Stomach smooth muscle (tissue), 2 donors: ENCODE measurements at regions not wholly inside any gene's neighbourhood (a gene's known extent, or its start where the extent isn't known, plus 50 kb on each side); places are given as distances from the start of the nearest gene placed in this dataset.

Source experiments
- H3K27ac ChIP-seq: one replicate; pipeline ENCODE4 v1.7.0; 2013; ENCODE audit warnings: mild to moderate bottlenecking, low read length, inconsistent platforms
- H3K27me3 ChIP-seq, 2 donors: one replicate each; pipeline ENCODE4 v1.7.0; 2013; ENCODE audit warnings: low read length in 2 of 2; ENCODE audit not compliant: insufficient read depth in 2 of 2, control insufficient read depth in 1 of 2
- H3K36me3 ChIP-seq, 2 donors: one replicate each; pipeline ENCODE4 v1.7.0; 2013; ENCODE audit warnings: low read length in 2 of 2; ENCODE audit not compliant: control insufficient read depth in 2 of 2, insufficient read depth in 2 of 2
- H3K4me1 ChIP-seq: one replicate; pipeline ENCODE4 v1.7.0; 2013; ENCODE audit warnings: low read length; ENCODE audit not compliant: control insufficient read depth, insufficient read depth
- H3K4me3 ChIP-seq, 2 donors: one replicate each; pipeline ENCODE4 v1.7.0; 2013; ENCODE audit warnings: low read length in 2 of 2
- H3K9ac ChIP-seq, 2 donors: one replicate each; pipeline ENCODE4 v1.7.0; 2013; ENCODE audit warnings: low read length in 2 of 2, mild to moderate bottlenecking in 1 of 2
- H3K9me3 ChIP-seq, 2 donors: one replicate each; pipeline ENCODE4 v1.7.0; 2013; ENCODE audit warnings: low read length in 2 of 2; ENCODE audit not compliant: control insufficient read depth in 2 of 2
- donor health status: healthy.
- donor health status: Pancreatic carcinoma.

DNA sequence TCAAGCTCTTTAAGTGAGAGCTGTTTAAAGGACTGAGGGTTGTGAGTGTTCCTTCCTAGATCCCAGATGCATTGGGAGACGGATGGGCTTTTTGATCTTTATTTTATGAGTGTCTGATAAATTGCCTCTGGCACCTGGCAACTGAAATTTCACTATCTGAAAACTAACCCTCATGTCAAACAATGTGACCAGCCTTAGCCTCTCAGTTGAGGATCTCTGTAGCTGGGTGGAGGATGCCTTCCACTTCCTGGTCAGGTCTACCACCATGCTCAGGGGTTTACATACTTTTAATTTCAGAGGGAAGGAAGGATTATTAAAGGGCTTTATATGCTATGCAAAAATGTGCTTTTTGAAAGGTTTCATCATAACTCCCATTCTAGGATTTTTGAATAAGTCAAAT lies 70.5 kb upstream of the NT5C1B start:
- Histone ChIP-seq H3K9ac (no peak overlapping the region), H3K27me3 (no peaks in the 10 kb centered on the region), H3K27ac (no peak overlapping the region), H3K4me1 (no peaks in the 10 kb centered on the region), H3K4me3 (no peak overlapping the region), H3K9me3 (no peaks in the 10 kb centered on the region), H3K36me3 (no peaks in the 10 kb centered on the region)

DNA sequence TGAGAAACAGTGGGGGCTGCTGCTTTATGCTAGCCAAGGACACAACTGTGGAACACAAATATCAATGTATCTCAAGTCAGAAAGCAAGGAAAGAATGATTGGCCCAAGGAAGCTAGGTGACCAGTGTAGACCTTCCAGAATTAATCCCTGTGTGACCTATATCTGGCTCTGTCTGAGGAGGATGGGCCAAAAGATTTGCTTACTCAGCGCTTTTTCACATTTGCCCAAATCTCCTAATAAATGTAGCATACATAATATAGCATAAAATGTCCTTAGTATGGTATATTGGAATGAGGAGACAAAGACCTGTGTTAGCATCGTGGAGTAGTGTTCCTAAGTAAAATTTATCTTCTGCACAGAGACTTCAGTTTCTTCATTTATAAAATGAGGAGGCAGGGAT lies 66.7 kb upstream of the NT5C1B start:
- Histone ChIP-seq H3K9ac (no peak overlapping the region), H3K4me1 (peaks cover 3% of the 10 kb centered on the region), H3K27me3 (no peaks in the 10 kb centered on the region), H3K4me3 (no peak overlapping the region), H3K9me3 (no peaks in the 10 kb centered on the region), H3K27ac (no peak overlapping the region), H3K36me3 (no peaks in the 10 kb centered on the region)

DNA sequence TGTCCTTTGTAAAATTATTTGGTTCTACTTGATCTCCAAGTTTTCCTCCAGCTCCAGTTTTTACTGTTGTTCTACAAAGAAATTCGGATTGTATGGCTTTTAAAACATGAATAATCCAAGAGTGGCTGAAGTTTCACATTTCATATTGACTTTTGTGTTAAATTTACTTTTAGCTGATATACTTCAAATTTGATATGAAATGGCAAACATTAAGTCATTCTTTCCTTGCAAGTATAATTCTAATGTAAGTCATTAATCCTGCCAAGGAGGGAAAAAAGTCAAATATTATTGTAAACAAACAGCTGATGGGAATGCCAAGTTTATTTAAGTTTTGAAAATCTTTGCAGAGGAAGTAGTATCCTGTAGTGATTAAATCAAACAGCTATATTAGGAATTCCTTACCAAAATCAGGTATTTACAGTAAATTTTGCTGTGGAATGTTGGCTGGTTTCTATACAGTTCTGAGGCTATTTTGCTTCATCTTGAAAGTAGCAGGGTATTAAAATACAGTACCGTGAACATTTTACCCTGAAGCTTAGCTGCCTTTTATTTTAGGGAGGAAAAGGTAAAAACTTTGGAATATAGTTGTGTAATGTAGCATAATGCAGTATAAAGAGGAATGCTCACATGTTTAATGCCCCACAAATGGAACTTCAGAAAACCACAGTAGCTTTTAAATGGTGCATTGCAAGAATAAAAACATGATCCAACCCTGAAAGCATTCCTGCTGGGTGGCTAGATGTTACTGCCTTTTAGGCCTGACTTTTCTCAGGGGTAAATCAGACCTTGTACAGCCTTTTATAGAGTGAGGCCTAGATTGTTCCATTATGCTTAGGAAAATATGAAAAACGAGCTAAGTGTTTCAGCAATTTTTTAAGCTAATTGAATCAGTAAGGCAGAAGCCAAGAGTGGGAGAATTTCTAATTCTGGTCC lies 62.7 kb upstream of the NT5C1B start:
- peaks cover 3% of the 10 kb centered on the region for H3K4me1 ChIP-seq
- H3K27ac ChIP-seq = peak overlapping the region; percentile 25
- no peak overlapping the region for H3K9ac ChIP-seq
- no peaks in the 10 kb centered on the region for H3K27me3 ChIP-seq
- H3K9me3 ChIP-seq = no peaks in the 10 kb centered on the region
- H3K4me3 ChIP-seq = no peak overlapping the region
- no peaks in the 10 kb centered on the region for H3K36me3 ChIP-seq

- H3K36me3 ChIP-seq = no peaks in the 10 kb centered on the region
- H3K9ac ChIP-seq = no peak overlapping the region
- no peak overlapping the region for H3K27ac ChIP-seq
- no peaks in the 10 kb centered on the region for H3K27me3 ChIP-seq
- H3K4me1 ChIP-seq = peaks cover 3% of the 10 kb centered on the region
- H3K4me3 ChIP-seq = no peak overlapping the region
- no peaks in the 10 kb centered on the region for H3K9me3 ChIP-seq
These were observed 60.9 kb upstream of the NT5C1B start for GRCh38 chr2:18650221-18650620.

DNA sequence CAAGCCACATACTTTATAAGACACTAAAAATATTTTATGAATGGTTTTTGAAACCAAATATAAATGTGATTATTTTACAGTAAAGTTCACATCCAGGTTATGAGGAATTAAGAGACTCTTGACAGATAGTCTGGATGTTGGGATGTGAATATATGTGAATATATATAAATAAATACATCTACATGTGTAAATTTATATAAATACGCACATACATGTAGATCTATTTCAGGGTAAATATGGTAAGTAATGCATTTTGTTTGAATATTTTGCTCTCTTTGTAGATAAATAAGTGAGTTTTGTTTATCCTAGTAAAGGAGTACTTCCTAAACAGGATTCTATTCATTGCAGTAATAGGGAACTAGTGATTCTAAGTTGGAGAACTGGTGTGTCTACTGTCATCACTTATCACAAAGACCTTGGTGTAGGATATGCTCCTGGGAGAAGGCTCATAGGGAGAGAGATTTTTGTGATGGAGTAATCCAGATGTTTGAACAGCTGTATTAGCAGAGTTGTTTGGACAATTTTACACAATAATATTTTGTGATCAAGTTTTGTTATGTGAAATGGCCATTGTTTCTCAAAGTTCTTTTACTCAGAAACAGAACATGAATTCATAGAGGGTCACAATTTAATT lies 60.2 kb upstream of the NT5C1B start:
- Histone ChIP-seq H3K27ac (no peak overlapping the region), H3K36me3 (no peaks in the 10 kb centered on the region), H3K27me3 (no peaks in the 10 kb centered on the region), H3K4me3 (no peak overlapping the region), H3K9ac (no peak overlapping the region), H3K4me1 (peaks cover 3% of the 10 kb centered on the region), H3K9me3 (no peaks in the 10 kb centered on the region)

DNA sequence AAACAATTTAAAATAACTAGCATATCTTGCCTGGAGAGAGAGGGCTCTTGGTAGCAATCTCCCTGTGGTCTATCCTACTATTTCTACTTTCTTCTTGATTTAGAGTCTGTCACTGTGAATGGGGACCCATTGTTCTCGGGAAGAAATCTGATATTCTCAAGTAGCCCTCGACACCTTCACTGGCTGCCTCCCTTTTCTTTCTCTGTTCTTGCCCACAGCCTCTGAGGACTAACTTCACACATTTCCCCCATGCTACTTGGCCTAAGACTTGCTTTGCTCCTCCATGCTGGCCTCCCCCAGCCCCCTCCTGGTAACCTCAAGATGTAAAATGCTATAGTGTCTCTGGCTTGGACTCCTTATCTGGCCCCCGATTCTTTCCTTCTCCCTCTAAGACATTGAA lies 58.8 kb upstream of the NT5C1B start:
- no peaks in the 10 kb centered on the region for H3K36me3 ChIP-seq
- no peaks in the 10 kb centered on the region for H3K9me3 ChIP-seq
- H3K27ac ChIP-seq = no peak overlapping the region
- H3K4me3 ChIP-seq = no peak overlapping the region
- no peak overlapping the region for H3K9ac ChIP-seq
- H3K27me3 ChIP-seq = no peaks in the 10 kb centered on the region
- H3K4me1 ChIP-seq = peaks cover 3% of the 10 kb centered on the region

- Histone ChIP-seq H3K9me3 (no peaks in the 10 kb centered on the region), H3K4me1 (peaks cover 3% of the 10 kb centered on the region), H3K36me3 (no peaks in the 10 kb centered on the region), H3K9ac (no peak overlapping the region), H3K27me3 (no peaks in the 10 kb centered on the region), H3K4me3 (no peak overlapping the region), H3K27ac (no peak overlapping the region)
These were observed 58.4 kb upstream of the NT5C1B start for GRCh38 chr2:18647731-18648130.

DNA sequence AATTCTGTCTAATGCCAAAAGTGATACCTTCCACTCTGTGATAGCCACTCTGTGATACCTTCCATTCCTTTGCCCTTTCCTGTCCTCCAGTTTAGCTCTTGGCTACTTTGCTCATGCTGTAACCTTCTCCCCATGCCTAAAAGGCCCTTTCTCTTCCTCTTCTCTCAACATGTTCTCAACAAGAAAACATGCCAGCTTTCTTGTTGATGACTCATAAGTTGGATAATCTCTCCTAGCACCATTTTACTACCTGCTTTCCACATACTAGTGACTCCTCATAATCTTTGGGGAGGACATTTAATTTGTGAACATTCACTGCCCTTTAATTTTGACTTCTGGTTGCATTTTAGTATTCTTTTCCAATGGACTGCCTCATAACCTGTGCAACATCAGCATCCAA lies 55.9 kb upstream of the NT5C1B start:
- H3K4me1 ChIP-seq = no peaks in the 10 kb centered on the region
- no peaks in the 10 kb centered on the region for H3K9me3 ChIP-seq
- no peaks in the 10 kb centered on the region for H3K27me3 ChIP-seq
- no peaks in the 10 kb centered on the region for H3K36me3 ChIP-seq
- H3K27ac ChIP-seq = no peak overlapping the region
- no peak overlapping the region for H3K4me3 ChIP-seq
- H3K9ac ChIP-seq = no peak overlapping the region

DNA sequence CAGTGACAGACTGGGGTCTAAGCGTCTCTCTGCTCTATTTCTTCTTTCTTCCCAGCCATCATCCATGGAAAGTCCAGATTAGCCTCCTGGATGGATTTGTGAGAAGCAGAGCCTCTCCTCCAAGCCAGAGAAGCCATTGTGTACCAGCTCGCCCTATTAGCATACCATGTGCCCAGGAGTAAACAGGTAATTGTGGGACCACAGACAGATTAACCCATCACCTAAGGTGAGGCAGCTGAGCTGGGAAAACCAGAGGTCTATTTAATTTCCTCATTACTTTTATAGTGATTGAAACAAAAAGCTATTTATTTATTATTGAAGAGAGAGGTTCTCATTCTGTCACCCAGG lies 54.7 kb upstream of the NT5C1B start:
- Histone ChIP-seq H3K27ac (no peak overlapping the region), H3K4me1 (no peaks in the 10 kb centered on the region), H3K4me3 (no peak overlapping the region), H3K36me3 (no peaks in the 10 kb centered on the region), H3K9ac (no peak overlapping the region), H3K27me3 (no peaks in the 10 kb centered on the region), H3K9me3 (no peaks in the 10 kb centered on the region)

- Histone ChIP-seq H3K36me3 (no peaks in the 10 kb centered on the region), H3K4me3 (no peak overlapping the region), H3K27me3 (no peaks in the 10 kb centered on the region), H3K9me3 (no peaks in the 10 kb centered on the region), H3K9ac (no peak overlapping the region), H3K4me1 (no peaks in the 10 kb centered on the region), H3K27ac (no peak overlapping the region)
These were observed 54.2 kb upstream of the NT5C1B start for GRCh38 chr2:18643326-18644114.
